ENCODE measurements at regions not wholly inside any gene's neighbourhood (a gene's known extent, or its start where the extent isn't known, plus 50 kb on each side); places are given as distances from the start of the nearest gene placed in this dataset.

DNA sequence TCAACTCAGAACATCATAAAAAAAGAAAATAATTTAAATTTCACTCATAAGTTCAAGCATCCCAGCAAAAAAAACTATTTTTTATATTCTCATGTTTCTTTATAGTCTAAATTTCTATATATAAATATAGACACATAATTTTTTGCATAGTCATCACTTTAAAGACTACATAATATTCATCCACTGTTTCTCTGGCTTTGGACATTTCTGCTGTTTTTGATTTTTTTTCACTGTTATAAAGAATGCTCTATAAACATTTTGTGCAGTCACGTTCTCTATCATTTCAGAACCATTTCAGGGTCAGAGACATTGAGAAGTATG lies 59.7 kb upstream of the CLPB start:
- no peak overlapping the region for H3K27ac ChIP-seq (ENCODE audit: low read length)
- H3K27me3 ChIP-seq (ENCODE audit: control insufficient read depth, insufficient read depth, low read length): peaks cover 10% of the 10 kb centered on the region; the same call in 1 of the 2 replicates
- no peak for ATAC-seq
- POLR2A ChIA-PET: no interaction called here
- no peaks in the 10 kb centered on the region for H3K36me3 ChIP-seq (ENCODE audit: control insufficient read depth, insufficient read depth, low read length)
- BruUV-seq (replicated peaks): no TSS peak
- no peak overlapping the region for H3K4me3 ChIP-seq (ENCODE audit: low read depth in 2 of 2, low read length in 2 of 2)
- TF ChIP-seq POLR2AphosphoS5 (IDR thresholded peaks at IDR 0.05; ENCODE audit: low read depth, low read length) (no peak), SIN3A (IDR thresholded peaks at IDR 0.05; ENCODE audit: borderline replicate concordance, insufficient read depth, low read depth, low read length) (no peak), TCF7L2 (IDR thresholded peaks at IDR 0.05; ENCODE audit: low read depth, low read length) (no peak)
- TF ChIP-seq, protein P1, sequence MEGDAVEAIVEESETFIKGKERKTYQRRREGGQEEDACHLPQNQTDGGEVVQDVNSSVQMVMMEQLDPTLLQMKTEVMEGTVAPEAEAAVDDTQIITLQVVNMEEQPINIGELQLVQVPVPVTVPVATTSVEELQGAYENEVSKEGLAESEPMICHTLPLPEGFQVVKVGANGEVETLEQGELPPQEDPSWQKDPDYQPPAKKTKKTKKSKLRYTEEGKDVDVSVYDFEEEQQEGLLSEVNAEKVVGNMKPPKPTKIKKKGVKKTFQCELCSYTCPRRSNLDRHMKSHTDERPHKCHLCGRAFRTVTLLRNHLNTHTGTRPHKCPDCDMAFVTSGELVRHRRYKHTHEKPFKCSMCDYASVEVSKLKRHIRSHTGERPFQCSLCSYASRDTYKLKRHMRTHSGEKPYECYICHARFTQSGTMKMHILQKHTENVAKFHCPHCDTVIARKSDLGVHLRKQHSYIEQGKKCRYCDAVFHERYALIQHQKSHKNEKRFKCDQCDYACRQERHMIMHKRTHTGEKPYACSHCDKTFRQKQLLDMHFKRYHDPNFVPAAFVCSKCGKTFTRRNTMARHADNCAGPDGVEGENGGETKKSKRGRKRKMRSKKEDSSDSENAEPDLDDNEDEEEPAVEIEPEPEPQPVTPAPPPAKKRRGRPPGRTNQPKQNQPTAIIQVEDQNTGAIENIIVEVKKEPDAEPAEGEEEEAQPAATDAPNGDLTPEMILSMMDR (IDR thresholded peaks at IDR 0.05): no peak
- TF ChIP-seq, protein P2, sequence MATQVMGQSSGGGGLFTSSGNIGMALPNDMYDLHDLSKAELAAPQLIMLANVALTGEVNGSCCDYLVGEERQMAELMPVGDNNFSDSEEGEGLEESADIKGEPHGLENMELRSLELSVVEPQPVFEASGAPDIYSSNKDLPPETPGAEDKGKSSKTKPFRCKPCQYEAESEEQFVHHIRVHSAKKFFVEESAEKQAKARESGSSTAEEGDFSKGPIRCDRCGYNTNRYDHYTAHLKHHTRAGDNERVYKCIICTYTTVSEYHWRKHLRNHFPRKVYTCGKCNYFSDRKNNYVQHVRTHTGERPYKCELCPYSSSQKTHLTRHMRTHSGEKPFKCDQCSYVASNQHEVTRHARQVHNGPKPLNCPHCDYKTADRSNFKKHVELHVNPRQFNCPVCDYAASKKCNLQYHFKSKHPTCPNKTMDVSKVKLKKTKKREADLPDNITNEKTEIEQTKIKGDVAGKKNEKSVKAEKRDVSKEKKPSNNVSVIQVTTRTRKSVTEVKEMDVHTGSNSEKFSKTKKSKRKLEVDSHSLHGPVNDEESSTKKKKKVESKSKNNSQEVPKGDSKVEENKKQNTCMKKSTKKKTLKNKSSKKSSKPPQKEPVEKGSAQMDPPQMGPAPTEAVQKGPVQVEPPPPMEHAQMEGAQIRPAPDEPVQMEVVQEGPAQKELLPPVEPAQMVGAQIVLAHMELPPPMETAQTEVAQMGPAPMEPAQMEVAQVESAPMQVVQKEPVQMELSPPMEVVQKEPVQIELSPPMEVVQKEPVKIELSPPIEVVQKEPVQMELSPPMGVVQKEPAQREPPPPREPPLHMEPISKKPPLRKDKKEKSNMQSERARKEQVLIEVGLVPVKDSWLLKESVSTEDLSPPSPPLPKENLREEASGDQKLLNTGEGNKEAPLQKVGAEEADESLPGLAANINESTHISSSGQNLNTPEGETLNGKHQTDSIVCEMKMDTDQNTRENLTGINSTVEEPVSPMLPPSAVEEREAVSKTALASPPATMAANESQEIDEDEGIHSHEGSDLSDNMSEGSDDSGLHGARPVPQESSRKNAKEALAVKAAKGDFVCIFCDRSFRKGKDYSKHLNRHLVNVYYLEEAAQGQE (IDR thresholded peaks at IDR 0.05; ENCODE audit: insufficient read depth in 1 of 2, low read depth in 2 of 2, low read length in 1 of 2): no peak
- in situ Hi-C loops (cut with HindIII; ENCODE audit: low pct_unique_long_range_greater_than_20kb, low sequenced_read_pairs) (no loop called here), intact Hi-C loops (cut with micrococcal nuclease; ENCODE audit: unreplicated experiment) (no loop called here)
- no peaks in the 10 kb centered on the region for H3K9me3 ChIP-seq (ENCODE audit: control insufficient read depth, insufficient read depth, low read depth, low read length)
- no peak for DNase-seq (ENCODE audit: low read depth, low spot score)
- CTCF ChIA-PET: interaction anchor here (0.8 kb wide), 1 partner anchor 23 kb away, joined by 3 read pairs; no protein-coding TSS in a partner anchor
- H3K4me1 ChIP-seq (ENCODE audit: control insufficient read depth, insufficient read depth, low read length): no peaks in the 10 kb centered on the region

DNA sequence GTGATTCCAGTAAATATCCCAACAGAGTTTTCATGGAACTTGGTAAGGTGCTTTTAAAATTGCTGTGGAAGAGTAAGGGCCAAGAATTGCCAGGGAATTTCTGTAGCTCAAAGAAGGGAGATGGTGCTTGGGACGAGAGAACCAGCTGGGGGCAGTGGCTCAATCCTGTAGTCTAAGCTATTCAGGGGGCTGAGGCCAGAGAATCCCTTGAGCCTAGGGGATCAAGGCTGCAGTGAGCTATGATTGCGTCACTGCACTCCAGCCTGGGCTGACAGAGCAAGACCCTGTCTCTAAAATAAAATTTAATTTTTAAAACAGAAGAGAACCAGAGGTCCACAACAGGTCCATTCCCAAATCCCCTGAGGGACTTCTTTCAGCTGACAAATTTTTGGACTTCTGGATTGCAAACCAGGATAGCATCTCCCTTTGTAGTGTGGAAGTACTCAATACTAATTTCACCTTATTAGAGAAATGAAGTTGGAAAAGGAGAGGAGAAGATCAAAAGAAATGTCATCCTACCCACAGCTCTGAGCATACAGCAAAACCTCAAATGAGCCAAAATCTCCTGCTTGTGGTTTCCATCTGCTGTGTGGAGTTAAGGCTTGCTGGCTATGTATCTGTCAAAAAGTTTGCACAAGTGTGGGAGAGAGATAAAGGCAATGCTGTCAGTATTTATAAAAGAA lies 59.2 kb upstream of the CLPB start:
- in situ Hi-C loops (cut with HindIII; ENCODE audit: low pct_unique_long_range_greater_than_20kb, low sequenced_read_pairs) (no loop called here), intact Hi-C loops (cut with micrococcal nuclease; ENCODE audit: unreplicated experiment) (no loop called here)
- Histone ChIP-seq H3K27ac (ENCODE audit: low read length) (no peak overlapping the region), H3K27me3 (ENCODE audit: control insufficient read depth, insufficient read depth, low read length) (peaks cover 13% of the 10 kb centered on the region), H3K4me3 (ENCODE audit: low read depth in 2 of 2, low read length in 2 of 2) (no peak overlapping the region), H3K36me3 (ENCODE audit: control insufficient read depth, insufficient read depth, low read length) (no peaks in the 10 kb centered on the region), H3K9me3 (ENCODE audit: control insufficient read depth, insufficient read depth, low read depth, low read length) (no peaks in the 10 kb centered on the region), H3K4me1 (ENCODE audit: control insufficient read depth, insufficient read depth, low read length) (no peaks in the 10 kb centered on the region)
- ATAC-seq (no peak), DNase-seq (ENCODE audit: low read depth, low spot score) (no peak)
- CTCF ChIA-PET: interaction anchor here (0.8 kb wide), 1 partner anchor 23 kb away, joined by 3 read pairs; no protein-coding TSS in a partner anchor
- no peak for TF ChIP-seq TCF7L2 (IDR thresholded peaks at IDR 0.05; ENCODE audit: low read depth, low read length)
- no peak for TF ChIP-seq POLR2AphosphoS5 (IDR thresholded peaks at IDR 0.05; ENCODE audit: low read depth, low read length)
- TF ChIP-seq, protein P2 (IDR thresholded peaks at IDR 0.05; ENCODE audit: insufficient read depth in 1 of 2, low read depth in 2 of 2, low read length in 1 of 2): no peak
- TF ChIP-seq, protein P1 (IDR thresholded peaks at IDR 0.05): no peak
- no peak for TF ChIP-seq SIN3A (IDR thresholded peaks at IDR 0.05; ENCODE audit: borderline replicate concordance, insufficient read depth, low read depth, low read length)
- POLR2A ChIA-PET: no interaction called here
- no TSS peak for BruUV-seq (replicated peaks)
